DOHH2 (cell line): ENCODE measurements at regions not wholly inside any gene's neighbourhood (a gene's known extent, or its start where the extent isn't known, plus 50 kb on each side); places are given as distances from the start of the nearest gene placed in this dataset.

Experiments
- H3F3A ChIP-seq: fragments of 200-600 bp; sonication (generic), shearing (Covaris generic); 2 replicates; pipeline ENCODE4 v1.6.0; 2016; ENCODE audit warnings: antibody characterized with exemption, mild to moderate bottlenecking; ENCODE audit not compliant: control insufficient read depth, insufficient read depth
- H3K27ac ChIP-seq: fragments of 200-600 bp; sonication (generic); 2 replicates; pipeline ENCODE4 v1.5.1; 2014; ENCODE audit warnings: low read depth, mild to moderate bottlenecking, low read length, moderate library complexity
- H3K27me3 ChIP-seq: fragments of 200-600 bp; sonication (generic); 2 replicates; pipeline ENCODE4 v1.6.1; 2014; ENCODE audit warnings: mild to moderate bottlenecking, low read length, mixed read lengths; ENCODE audit not compliant: control insufficient read depth
- H3K36me3 ChIP-seq: fragments of 200-600 bp; sonication (generic); 2 replicates; pipeline ENCODE4 v1.6.1; 2014; ENCODE audit warnings: mild to moderate bottlenecking, low read length, moderate library complexity, mixed read lengths; ENCODE audit not compliant: control insufficient read depth
- H3K4me1 ChIP-seq: fragments of 200-600 bp; sonication (generic); 2 replicates; pipeline ENCODE4 v1.6.1; 2014; ENCODE audit warnings: mild to moderate bottlenecking, low read length, mixed read lengths; ENCODE audit not compliant: control insufficient read depth
- H3K4me2 ChIP-seq: fragments of 200-600 bp; sonication (generic); 2 replicates; pipeline ENCODE4 v1.6.0; 2014; ENCODE audit warnings: mild to moderate bottlenecking, low read length, moderate library complexity
- H3K4me3 ChIP-seq: fragments of 200-600 bp; sonication (generic); 2 replicates; pipeline ENCODE4 v1.5.1; 2014; ENCODE audit warnings: mild to moderate bottlenecking, low read length, mixed read lengths
- H3K79me2 ChIP-seq: fragments of 200-600 bp; sonication (generic); 2 replicates; pipeline ENCODE4 v1.6.1; 2014; ENCODE audit warnings: mild to moderate bottlenecking, low read length, mixed read lengths; ENCODE audit not compliant: control insufficient read depth
- H3K9me2 ChIP-seq: fragments of 200-600 bp; sonication (generic); replicated peaks from 2 replicates; pipeline ENCODE4 v1.6.1; 2014; ENCODE audit warnings: mild to moderate bottlenecking, low read length, mixed read lengths; ENCODE audit not compliant: control insufficient read depth
- H3K9me3 ChIP-seq: fragments of 200-600 bp; sonication (generic); 2 replicates; pipeline ENCODE4 v1.6.1; 2014; ENCODE audit warnings: antibody characterized with exemption, low read length, mixed read lengths; ENCODE audit not compliant: control insufficient read depth, insufficient read depth
- H4K20me1 ChIP-seq: fragments of 200-600 bp; sonication (generic); 2 replicates; pipeline ENCODE4 v1.6.0; 2014; ENCODE audit warnings: low read depth, mild to moderate bottlenecking, antibody characterized with exemption, low read length, moderate library complexity; ENCODE audit not compliant: control insufficient read depth, insufficient read depth
- EZH2phosphoT487 ChIP-seq: fragments of 200-600 bp; sonication (generic); IDR thresholded peaks from 2 replicates; pipeline ENCODE4 v1.6.1; 2017; ENCODE audit warnings: borderline replicate concordance, mild to moderate bottlenecking, antibody characterized with exemption, low read length, moderate library complexity, mixed read lengths
- TF ChIP-seq, protein P1 (sequence below): fragments of 200-600 bp; sonication (generic); IDR thresholded peaks from one replicate; pipeline ENCODE4 v1.5.1; 2014; ENCODE audit warnings: antibody characterized with exemption, mild to moderate bottlenecking, low read depth, low read length; ENCODE audit not compliant: poor library complexity, severe bottlenecking

DNA sequence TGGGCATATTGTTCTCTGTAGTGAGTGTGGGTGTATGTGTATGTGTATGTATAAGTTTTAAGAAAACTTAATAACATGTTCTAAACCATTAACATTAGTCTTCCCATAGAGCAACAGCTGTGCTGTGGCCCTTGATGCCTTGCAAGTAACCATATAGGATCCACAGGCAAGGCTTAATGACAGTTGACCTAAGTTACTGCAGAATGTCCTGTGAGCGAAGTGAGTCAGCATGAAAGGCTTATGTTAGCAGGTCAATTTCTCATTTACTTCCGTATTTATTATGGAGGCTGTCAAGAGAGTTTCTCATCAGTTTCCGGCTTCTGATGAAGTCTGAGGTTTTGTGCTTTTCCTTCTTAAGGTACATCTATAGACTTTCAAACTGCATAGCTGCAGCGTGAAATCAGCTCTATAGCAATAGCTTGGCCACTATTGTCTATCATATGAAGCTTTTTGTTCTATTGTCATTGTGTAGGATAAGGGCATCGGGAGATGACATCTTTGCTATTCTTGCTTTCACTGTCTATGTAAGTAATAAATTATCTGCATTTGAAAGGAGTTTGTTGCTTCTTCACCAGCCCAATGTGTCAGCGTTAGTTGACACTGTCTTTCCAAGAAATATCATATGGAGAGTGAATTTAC, 1153.4 kb upstream of the AGA start:
- no peak overlapping the region for H3K4me2 ChIP-seq
- TF ChIP-seq, protein P1, sequence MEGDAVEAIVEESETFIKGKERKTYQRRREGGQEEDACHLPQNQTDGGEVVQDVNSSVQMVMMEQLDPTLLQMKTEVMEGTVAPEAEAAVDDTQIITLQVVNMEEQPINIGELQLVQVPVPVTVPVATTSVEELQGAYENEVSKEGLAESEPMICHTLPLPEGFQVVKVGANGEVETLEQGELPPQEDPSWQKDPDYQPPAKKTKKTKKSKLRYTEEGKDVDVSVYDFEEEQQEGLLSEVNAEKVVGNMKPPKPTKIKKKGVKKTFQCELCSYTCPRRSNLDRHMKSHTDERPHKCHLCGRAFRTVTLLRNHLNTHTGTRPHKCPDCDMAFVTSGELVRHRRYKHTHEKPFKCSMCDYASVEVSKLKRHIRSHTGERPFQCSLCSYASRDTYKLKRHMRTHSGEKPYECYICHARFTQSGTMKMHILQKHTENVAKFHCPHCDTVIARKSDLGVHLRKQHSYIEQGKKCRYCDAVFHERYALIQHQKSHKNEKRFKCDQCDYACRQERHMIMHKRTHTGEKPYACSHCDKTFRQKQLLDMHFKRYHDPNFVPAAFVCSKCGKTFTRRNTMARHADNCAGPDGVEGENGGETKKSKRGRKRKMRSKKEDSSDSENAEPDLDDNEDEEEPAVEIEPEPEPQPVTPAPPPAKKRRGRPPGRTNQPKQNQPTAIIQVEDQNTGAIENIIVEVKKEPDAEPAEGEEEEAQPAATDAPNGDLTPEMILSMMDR, result no peak
- TF ChIP-seq EZH2phosphoT487, result no peak
- no peaks in the 10 kb centered on the region for H3K9me3 ChIP-seq
- H3K27ac ChIP-seq, result no peak overlapping the region
- no peaks in the 10 kb centered on the region for H3K4me1 ChIP-seq
- no peaks in the 10 kb centered on the region for H3K9me2 ChIP-seq
- H3K27me3 ChIP-seq, result no peaks in the 10 kb centered on the region
- no peaks in the 10 kb centered on the region for H4K20me1 ChIP-seq
- no peaks in the 10 kb centered on the region for H3K79me2 ChIP-seq
- H3K36me3 ChIP-seq, result no peaks in the 10 kb centered on the region
- no peaks in the 10 kb centered on the region for H3F3A ChIP-seq
- no peak overlapping the region for H3K4me3 ChIP-seq

DNA sequence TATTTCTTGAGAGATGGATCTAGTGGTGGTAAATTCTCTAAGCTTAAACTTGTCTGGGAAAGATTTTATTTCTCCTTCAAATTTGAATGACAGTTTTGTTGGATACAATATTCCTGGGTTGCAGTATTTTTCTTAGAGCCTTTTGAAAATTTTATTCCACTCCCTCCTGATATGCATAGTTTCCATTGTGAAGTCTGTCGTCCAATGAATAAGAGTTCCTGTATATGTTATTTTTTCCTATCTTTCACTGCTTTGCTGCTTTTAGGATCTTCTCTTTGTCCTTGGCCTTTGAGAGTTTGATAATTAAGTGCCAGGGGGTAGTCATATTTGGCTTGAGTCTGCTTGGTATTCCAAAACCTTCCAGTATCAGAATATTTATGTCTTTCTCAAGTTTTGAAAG, 1156.4 kb upstream of the AGA start:
- Histone ChIP-seq H3K79me2 (no peaks in the 10 kb centered on the region), H3K9me2 (no peaks in the 10 kb centered on the region), H3K36me3 (no peaks in the 10 kb centered on the region), H3K4me1 (no peaks in the 10 kb centered on the region), H3K9me3 (no peaks in the 10 kb centered on the region), H4K20me1 (no peaks in the 10 kb centered on the region), H3K27ac (no peak overlapping the region), H3F3A (no peaks in the 10 kb centered on the region), H3K27me3 (no peaks in the 10 kb centered on the region), H3K4me3 (no peak overlapping the region), H3K4me2 (no peak overlapping the region)
- TF ChIP-seq, protein P1, result no peak
- TF ChIP-seq EZH2phosphoT487, result no peak

GRCh38 chr4:178599521-178599920, 1157.3 kb upstream of the AGA start:
- H3F3A ChIP-seq, result no peaks in the 10 kb centered on the region
- no peak overlapping the region for H3K4me2 ChIP-seq
- H3K9me2 ChIP-seq, result no peaks in the 10 kb centered on the region
- no peaks in the 10 kb centered on the region for H3K4me1 ChIP-seq
- H4K20me1 ChIP-seq, result no peaks in the 10 kb centered on the region
- no peak overlapping the region for H3K4me3 ChIP-seq
- no peak overlapping the region for H3K27ac ChIP-seq
- no peaks in the 10 kb centered on the region for H3K79me2 ChIP-seq
- H3K36me3 ChIP-seq, result no peaks in the 10 kb centered on the region
- no peaks in the 10 kb centered on the region for H3K27me3 ChIP-seq
- TF ChIP-seq, protein P1, result no peak
- TF ChIP-seq EZH2phosphoT487, result no peak
- no peaks in the 10 kb centered on the region for H3K9me3 ChIP-seq
